HG03432 (cell line): ENCODE measurements at regions not wholly inside any gene's neighbourhood (a gene's known extent, or its start where the extent isn't known, plus 50 kb on each side); places are given as distances from the start of the nearest gene placed in this dataset.

Experiments
- ATAC-seq: cut with Tn5 transposase; IDR thresholded peaks from one replicate; pipeline ENCODE4 v1.9.1; 2021; ENCODE audit warnings: mild to moderate bottlenecking, moderate library complexity; ENCODE audit not compliant: unreplicated experiment

DNA sequence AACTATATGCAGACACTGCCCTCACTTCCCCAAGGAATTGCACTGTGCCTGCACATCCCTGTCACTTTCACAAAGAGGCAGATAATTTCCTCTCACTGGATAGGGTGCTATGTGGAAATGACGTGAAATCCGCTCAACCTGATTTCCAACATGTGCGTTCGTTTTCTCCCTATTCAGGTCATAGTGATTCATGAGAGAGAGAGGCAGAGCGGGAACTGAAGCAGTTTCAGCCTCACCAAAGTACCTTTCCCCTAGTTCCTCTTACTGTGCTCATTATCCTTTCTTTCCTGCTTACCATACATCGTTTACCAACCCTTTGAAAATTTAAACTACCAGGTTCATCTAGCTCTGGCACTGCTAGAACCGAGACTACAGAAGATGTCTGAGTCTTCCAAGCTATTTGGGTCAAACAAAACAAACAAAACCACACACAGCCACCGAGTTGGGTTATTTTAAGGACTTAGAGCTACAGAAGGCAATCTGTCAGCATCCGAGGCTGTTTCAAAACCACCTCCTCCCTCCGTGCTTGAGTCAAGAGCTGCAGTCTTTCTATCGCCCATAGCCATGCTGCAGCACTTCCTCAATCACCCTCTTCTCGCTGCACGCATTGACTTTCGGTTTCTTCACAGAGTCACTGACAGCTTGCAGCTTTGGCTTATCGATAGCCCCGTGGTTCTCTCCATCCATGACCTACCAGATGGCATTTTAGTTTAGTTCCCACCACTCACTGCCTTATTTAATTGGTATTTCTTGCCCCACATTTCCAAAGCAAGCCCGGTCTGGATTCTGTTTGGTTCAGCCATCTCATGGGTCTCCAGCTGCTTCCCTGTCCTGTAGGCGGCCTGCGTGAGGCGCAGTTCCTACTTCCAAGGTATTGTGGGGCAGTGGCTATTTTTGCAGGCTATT is 1395.8 kb downstream of the EFNB2 start:
- ATAC-seq: peak; percentile 95

GRCh38 chr13:105139048-105139379 is 1396.4 kb downstream of the EFNB2 start:
- peak; percentile 19 for ATAC-seq

GRCh38 chr13:105135852-105136615 is 1399.4 kb downstream of the EFNB2 start:
- no peak for ATAC-seq

- ATAC-seq: no peak
These were observed 1407.7 kb downstream of the EFNB2 start for GRCh38 chr13:105127732-105128131.

GRCh38 chr13:105121221-105121620 is 1414.2 kb downstream of the EFNB2 start:
- ATAC-seq: no peak

- no peak for ATAC-seq
These were observed 1417.0 kb downstream of the EFNB2 start for GRCh38 chr13:105118426-105118985.

DNA sequence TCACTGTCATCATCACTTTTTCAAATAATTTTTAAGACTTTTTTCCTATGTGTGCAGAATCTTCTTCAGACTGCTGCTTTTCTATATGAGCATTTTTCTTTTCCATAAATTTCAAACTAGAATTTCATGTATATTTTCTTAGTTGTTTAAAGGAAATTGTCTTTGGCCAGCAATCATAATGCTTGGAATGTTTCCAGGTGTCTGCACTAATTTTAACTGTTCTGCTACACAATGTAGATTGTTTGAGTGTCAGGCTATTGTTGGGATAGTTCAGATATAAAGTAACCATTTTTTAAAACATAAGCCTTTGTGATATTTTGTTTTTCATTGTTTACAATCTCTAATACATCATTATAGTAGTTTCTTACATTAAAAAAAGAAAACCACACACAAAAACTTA is 1418.5 kb downstream of the EFNB2 start:
- no peak for ATAC-seq

DNA sequence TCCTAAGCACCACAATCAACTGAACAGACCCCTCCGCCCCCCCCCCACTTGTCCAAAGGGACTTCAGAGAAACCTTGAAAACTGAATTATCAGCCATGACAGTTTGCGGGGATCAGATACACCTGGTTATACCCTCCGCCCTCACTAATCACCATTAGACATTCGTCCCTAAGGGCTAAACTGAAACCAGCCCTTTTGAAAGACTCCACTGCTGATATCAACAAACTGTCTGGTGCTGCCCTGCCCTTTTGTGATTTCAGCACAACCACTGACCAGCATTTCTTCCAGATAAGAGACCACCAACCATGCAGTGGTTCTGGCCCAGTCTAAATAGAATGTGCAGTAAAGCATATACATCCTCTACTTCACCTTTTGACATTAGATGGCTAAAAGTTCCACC is 1422.9 kb downstream of the EFNB2 start:
- ATAC-seq: no peak

DNA sequence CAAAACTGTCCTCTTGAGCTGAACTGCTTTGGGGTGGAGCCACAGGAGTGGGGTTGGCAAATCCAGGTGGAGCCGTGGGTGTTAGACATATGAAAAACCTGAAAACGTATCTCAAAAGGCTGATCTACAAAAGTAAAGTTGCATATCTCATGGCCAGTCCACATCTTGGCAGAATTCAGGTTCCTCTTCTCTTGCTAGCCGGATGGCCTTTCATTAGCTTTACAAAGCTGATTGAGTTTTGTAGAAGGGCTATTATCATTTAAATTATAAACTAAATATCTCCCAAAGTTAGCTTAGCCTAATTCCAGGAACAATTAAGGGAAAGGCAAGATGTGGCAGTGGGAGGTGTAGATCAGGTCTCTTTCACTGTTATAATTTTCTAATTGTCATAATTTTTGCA is 1427.7 kb downstream of the EFNB2 start:
- ATAC-seq: no peak

- ATAC-seq: no peak
These were observed 1430.0 kb downstream of the EFNB2 start for GRCh38 chr13:105105471-105105870.

GRCh38 chr13:105097521-105097920 is 1437.9 kb downstream of the EFNB2 start:
- no peak for ATAC-seq

GRCh38 chr13:105089858-105090643 is 1445.4 kb downstream of the EFNB2 start:
- no peak for ATAC-seq

DNA sequence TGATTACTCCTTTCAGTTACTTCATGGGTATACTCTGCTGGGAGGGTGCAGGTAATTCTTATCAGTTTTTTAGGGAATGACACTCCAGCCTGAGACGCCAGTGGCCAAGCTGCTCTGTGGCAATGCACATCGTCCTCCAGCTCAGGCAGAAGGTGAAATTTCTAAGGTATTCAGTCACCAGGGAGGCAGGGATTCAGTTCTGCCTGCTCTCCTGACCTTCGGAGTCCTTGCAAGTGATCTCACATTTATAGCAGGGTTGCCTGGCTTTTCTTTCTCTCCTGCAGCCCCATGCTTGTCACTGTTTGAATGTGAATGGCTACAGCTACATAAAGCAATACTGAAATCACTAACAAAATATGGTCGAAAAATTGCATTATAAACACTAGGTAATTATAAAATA is 1447.5 kb downstream of the EFNB2 start:
- ATAC-seq: no peak

GRCh38 chr13:105084931-105085330 is 1450.5 kb downstream of the EFNB2 start:
- no peak for ATAC-seq

DNA sequence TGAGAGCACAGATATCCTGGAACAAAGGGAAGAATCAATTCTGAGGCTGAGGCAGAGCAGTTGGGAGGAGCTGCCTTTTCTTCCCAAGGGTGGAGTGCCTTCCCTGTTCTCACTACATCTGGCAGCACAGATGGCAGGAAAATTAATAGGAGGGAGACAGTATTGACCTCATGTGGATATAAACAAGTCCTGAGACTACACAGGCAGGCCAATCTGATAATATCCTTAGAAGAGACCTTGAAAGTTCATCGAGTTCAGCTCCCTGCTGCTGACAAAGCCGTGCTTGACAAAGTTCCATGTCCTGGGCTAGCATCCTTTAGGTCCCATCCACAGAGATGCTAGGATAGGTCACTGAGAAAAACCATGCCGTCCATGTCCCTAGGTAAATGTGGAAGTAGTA is 1451.5 kb downstream of the EFNB2 start:
- ATAC-seq: no peak

DNA sequence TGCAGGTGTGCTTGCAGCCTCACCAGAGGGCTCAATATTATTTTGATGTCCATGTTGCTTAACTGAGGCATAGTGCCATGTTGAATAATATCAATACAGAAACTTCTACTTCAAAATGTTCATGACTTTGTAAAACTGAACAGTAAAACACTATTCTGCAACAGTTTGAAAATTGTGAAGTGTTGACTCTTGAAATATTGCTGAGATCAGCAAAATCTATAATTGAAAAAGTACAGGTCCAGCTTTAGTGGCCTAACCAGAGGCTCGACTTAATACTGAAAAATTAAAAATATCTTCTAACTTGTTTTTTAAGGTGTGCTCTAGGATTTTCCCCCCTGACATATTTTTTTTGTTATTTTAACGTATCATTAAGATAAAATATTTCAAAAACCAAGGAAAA is 1460.7 kb downstream of the EFNB2 start:
- ATAC-seq: no peak

DNA sequence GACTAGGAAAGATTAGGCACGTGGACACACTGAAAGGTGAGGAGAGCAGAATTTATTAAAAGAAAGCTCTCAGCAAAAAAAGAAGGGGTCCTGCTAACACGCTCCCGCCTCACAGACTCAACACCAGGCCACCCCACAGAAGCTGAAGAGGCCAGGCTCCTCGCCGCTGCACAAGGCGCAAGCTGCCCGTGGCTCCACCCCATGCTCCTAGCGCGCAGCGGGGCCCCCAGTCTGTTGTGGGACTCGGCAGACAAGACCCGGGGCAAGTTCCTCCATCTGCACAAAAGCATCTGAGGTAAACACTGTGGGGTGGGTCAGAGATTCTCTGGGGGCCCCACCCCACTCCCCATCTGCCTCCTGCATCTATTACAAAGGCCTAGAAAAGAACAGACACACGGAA is 1462.4 kb downstream of the EFNB2 start:
- no peak for ATAC-seq

GRCh38 chr13:105070452-105070851 is 1465.0 kb downstream of the EFNB2 start:
- no peak for ATAC-seq

- no peak for ATAC-seq
These were observed 1466.4 kb downstream of the EFNB2 start for GRCh38 chr13:105069106-105069505.

DNA sequence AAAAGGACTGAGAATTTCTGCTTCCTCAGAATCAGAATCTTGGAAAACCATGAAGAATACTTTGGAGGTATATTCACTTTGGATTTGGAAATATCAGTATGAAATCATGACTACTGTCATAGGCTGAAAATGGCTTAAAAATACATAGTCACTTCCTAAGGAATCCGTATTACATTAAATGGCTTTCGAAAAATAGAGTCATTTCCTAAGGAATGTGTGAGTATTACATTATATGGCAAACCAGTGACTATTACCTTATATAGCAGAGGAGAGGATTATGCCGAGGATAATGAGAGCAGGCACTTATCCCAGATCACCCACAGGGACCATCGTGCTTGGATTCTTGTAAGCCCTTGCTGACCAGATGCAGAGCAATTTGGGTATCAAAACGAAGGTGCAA is 1471.8 kb downstream of the EFNB2 start:
- no peak for ATAC-seq

DNA sequence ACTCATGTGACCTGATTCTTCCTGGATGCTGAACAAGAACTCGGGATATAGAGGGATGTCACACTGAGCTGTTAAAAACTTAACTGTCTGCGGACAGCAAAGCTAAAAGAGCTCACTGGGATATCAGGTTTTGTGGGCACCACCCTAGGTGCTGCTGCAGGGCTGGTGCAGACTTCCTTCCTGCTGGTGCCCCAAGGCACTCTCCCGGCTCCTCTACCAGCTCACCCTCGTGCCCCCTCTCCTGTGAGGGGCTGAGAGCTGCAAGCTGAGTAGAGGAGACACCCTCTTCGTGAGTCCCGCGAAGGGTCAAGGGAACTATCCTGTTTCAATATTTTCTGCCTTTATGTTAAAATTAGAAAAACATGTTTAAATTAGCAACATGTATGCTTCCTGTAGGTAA is 1475.7 kb downstream of the EFNB2 start:
- no peak for ATAC-seq
